ENCODE measurements at regions not wholly inside any gene's neighbourhood (a gene's known extent, or its start where the extent isn't known, plus 50 kb on each side); places are given as distances from the start of the nearest gene placed in this dataset.

DNA sequence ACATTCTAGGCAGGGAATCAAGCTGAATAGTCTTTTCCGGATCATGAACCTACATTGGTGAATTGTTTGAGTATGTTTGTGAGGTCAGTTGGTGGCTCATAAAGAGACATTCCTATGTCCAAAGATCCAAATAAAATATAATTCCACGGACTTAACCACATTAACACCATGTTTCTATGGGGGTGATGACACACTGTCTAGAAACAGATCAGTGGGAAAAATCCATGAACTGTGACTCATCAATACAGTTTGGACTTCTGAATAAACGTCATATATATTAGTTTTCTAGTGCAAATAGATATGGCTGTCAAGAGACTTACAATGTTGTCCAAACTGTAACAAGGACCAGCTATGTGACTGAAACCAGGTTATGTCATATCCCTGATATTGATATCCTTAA is 509.9 kb upstream of the TYRP1 start:
- no peak overlapping the region for H3K18ac ChIP-seq (ENCODE audit: low read depth, low read length)
- no peak overlapping the region for H2BK20ac ChIP-seq (ENCODE audit: low read depth, low read length)
- no CpG with 5 or more reads among the region's 3 CpGs for WGBS, 2 experiments (ENCODE audit: extremely low coverage in 2 of 2, insufficient read length in 1 of 2)
- H3K9ac ChIP-seq (ENCODE audit: low read depth, low read length): no peak overlapping the region
- no peak overlapping the region for H2BK120ac ChIP-seq (ENCODE audit: low read depth, low read length)
- no peak overlapping the region for H3K56ac ChIP-seq (ENCODE audit: extremely low read depth, insufficient read depth, low read length)
- no peaks in the 10 kb centered on the region for H3K4me1 ChIP-seq (ENCODE audit: control insufficient read depth, insufficient read depth, low read length)
- H3K23ac ChIP-seq (ENCODE audit: low read depth, low read length): no peak overlapping the region
- CTCF ChIA-PET: no interaction called here
- no peak overlapping the region for H4K8ac ChIP-seq (ENCODE audit: low read depth in 2 of 2, low read length in 2 of 2)
- no peak overlapping the region for H4K91ac ChIP-seq (ENCODE audit: insufficient read depth, low read depth, low read length)
- no peaks in the 10 kb centered on the region for H3K27me3 ChIP-seq (ENCODE audit: control insufficient read depth, insufficient read depth, low read length)
- no peak overlapping the region for H2BK5ac ChIP-seq (ENCODE audit: low read depth, low read length, poor library complexity, severe bottlenecking)
- no peak overlapping the region for H2AK9ac ChIP-seq (replicated peaks; ENCODE audit: low read depth, low read length, poor library complexity)
- ATAC-seq (ENCODE audit: low read depth): no peak
- H4K20me1 ChIP-seq (ENCODE audit: insufficient read depth, low read length): no peaks in the 10 kb centered on the region
- H3K79me1 ChIP-seq (ENCODE audit: low read depth in 1 of 2, low read length in 2 of 2): no peaks in the 10 kb centered on the region
- POLR2A ChIA-PET (ENCODE audit: unreplicated experiment): no interaction called here
- no peak overlapping the region for H3K4me3 ChIP-seq (ENCODE audit: insufficient read depth, low read depth, low read length)
- H3K4me2 ChIP-seq (ENCODE audit: low read depth, low read length): no peak overlapping the region
- H4K5ac ChIP-seq (ENCODE audit: low read depth, low read length): no peak overlapping the region
- no TSS peak for BruUV-seq (replicated peaks)
- no peak overlapping the region for H3K4ac ChIP-seq (ENCODE audit: low read depth, low read length)
- no peak overlapping the region for H3K14ac ChIP-seq (replicated peaks; ENCODE audit: low read depth, low read length)
- no peaks in the 10 kb centered on the region for H3K36me3 ChIP-seq (ENCODE audit: control insufficient read depth, insufficient read depth, low read length)
- H3K27ac ChIP-seq (ENCODE audit: insufficient read depth, low read length): no peak overlapping the region
- no peak overlapping the region for H2AK5ac ChIP-seq (ENCODE audit: low read depth, low read length)
- dilution Hi-C loops (cut with HindIII; ENCODE audit: low sequenced_read_pairs, unreplicated experiment) (no loop called here), intact Hi-C loops (cut with micrococcal nuclease) (no loop called here), in situ Hi-C loops (cut with MboI; ENCODE audit: low sequenced_read_pairs) (no loop called here)
- H2BK15ac ChIP-seq (ENCODE audit: low read depth, low read length): no peak overlapping the region
- TF ChIP-seq, protein P1, sequence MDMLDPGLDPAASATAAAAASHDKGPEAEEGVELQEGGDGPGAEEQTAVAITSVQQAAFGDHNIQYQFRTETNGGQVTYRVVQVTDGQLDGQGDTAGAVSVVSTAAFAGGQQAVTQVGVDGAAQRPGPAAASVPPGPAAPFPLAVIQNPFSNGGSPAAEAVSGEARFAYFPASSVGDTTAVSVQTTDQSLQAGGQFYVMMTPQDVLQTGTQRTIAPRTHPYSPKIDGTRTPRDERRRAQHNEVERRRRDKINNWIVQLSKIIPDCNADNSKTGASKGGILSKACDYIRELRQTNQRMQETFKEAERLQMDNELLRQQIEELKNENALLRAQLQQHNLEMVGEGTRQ (IDR thresholded peaks at IDR 0.05; ENCODE audit: low read depth, low read length): no peak
- TF ChIP-seq RCOR1 (IDR thresholded peaks at IDR 0.05; ENCODE audit: insufficient replicate concordance, low read length) (no peak), MAFK (IDR thresholded peaks at IDR 0.05; ENCODE audit: low read depth, low read length) (no peak), POLR2A (IDR thresholded peaks at IDR 0.05; ENCODE audit: low read depth, low read length) (no peak), CHD1 (IDR thresholded peaks at IDR 0.05; ENCODE audit: low read depth, low read length) (no peak), FOS (IDR thresholded peaks at IDR 0.05; ENCODE audit: low read depth, low read length) (no peak), BHLHE40 (IDR thresholded peaks at IDR 0.05; ENCODE audit: low read depth, low read length) (no peak), MAZ (IDR thresholded peaks at IDR 0.05; ENCODE audit: borderline replicate concordance, low read depth, low read length) (no peak)
- H3K9me1 ChIP-seq (ENCODE audit: insufficient read depth, low read length): no peaks in the 10 kb centered on the region
- H2AFZ ChIP-seq (replicated peaks; ENCODE audit: low read length, poor library complexity): no peak overlapping the region
- no peaks in the 10 kb centered on the region; the same call in 1 of the 2 replicates for H3K9me3 ChIP-seq (ENCODE audit: control insufficient read depth, insufficient read depth, low read length)
- no peak for DNase-seq

All from IMR-90 (cell line).